ENCODE measurements at regions not wholly inside any gene's neighbourhood (a gene's known extent, or its start where the extent isn't known, plus 50 kb on each side); places are given as distances from the start of the nearest gene placed in this dataset.
"Not testable (repeated sequence)": the region's sequence is repeated elsewhere in the genome, so short reads cannot be mapped to it uniquely, and the experiment has no call there.

DNA sequence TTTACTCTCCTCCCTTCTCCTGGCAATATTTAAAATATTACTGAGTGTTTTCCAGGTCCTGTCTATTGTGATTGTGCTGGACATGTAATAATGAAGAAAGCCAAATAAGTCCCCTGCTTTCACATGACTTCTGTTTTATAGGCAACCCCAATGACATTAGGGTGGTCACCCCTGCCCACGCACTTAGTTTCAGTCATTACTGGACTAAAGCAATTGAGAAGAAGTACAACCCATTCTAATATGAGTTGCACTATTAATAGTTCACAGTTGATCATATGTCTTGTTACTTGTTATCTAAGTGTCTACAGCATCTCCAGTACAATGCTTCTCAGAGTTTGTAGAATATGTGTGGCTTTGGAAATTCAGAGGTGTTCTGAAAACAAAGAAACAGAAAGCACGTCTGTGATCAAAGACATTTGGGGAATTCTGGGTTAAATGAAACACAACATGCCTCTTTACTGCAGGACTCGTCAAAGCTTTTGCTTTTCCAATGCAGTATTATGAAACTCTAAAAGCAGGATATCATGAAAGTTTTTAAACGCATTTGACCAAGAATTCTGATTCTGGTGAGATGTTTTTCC lies 789.5 kb downstream of the DHX35 start:
- no peak overlapping the region for H3K4me3 Mint-ChIP-seq
- DNase-seq (ENCODE audit: low spot score), result no peak
- H3K27ac Mint-ChIP-seq, result no peak overlapping the region
- H3K4me1 Mint-ChIP-seq (ENCODE audit: low read depth), result no peaks in the 10 kb centered on the region
- H3K9me3 Mint-ChIP-seq, result peaks cover 38% of the 10 kb centered on the region
- H3K27me3 Mint-ChIP-seq (ENCODE audit: low read depth), result no peaks in the 10 kb centered on the region
- no peaks in the 10 kb centered on the region for H3K36me3 Mint-ChIP-seq (ENCODE audit: low read depth)

DNA sequence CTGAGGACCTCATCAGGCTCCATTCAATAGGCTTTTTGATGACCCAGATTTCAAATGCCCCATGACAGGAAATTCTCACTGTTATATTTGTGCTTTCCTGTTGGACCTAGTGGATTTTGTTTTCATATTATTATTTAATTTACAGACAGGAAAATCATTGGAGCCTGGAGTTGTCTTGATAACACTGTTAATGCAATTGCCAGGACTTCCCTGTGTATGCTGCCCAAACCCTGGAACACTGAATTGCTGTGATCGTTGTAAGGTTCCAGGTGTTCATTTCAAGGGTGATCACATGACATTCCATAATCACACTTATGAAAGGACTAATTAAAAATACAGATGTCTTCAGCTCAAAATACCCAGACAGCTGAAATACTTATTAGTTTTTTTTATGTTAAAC lies 783.2 kb downstream of the DHX35 start:
- peaks cover 24% of the 10 kb centered on the region for H3K9me3 Mint-ChIP-seq
- H3K36me3 Mint-ChIP-seq (ENCODE audit: low read depth), result no peaks in the 10 kb centered on the region
- H3K27ac Mint-ChIP-seq, result no peak overlapping the region
- H3K4me3 Mint-ChIP-seq, result no peak overlapping the region
- no peaks in the 10 kb centered on the region for H3K4me1 Mint-ChIP-seq (ENCODE audit: low read depth)
- H3K27me3 Mint-ChIP-seq (ENCODE audit: low read depth), result no peaks in the 10 kb centered on the region
- DNase-seq (ENCODE audit: low spot score), result no peak

- H3K27ac Mint-ChIP-seq, result no peak overlapping the region
- H3K9me3 Mint-ChIP-seq, result peaks cover 7% of the 10 kb centered on the region
- no peaks in the 10 kb centered on the region for H3K36me3 Mint-ChIP-seq (ENCODE audit: low read depth)
- H3K4me1 Mint-ChIP-seq (ENCODE audit: low read depth), result no peaks in the 10 kb centered on the region
- no peak for DNase-seq (ENCODE audit: low spot score)
- H3K27me3 Mint-ChIP-seq (ENCODE audit: low read depth), result no peaks in the 10 kb centered on the region
- H3K4me3 Mint-ChIP-seq, result no peak overlapping the region
Measured at GRCh38 chr20:39738651-39739050, 776.5 kb downstream of the DHX35 start.

DNA sequence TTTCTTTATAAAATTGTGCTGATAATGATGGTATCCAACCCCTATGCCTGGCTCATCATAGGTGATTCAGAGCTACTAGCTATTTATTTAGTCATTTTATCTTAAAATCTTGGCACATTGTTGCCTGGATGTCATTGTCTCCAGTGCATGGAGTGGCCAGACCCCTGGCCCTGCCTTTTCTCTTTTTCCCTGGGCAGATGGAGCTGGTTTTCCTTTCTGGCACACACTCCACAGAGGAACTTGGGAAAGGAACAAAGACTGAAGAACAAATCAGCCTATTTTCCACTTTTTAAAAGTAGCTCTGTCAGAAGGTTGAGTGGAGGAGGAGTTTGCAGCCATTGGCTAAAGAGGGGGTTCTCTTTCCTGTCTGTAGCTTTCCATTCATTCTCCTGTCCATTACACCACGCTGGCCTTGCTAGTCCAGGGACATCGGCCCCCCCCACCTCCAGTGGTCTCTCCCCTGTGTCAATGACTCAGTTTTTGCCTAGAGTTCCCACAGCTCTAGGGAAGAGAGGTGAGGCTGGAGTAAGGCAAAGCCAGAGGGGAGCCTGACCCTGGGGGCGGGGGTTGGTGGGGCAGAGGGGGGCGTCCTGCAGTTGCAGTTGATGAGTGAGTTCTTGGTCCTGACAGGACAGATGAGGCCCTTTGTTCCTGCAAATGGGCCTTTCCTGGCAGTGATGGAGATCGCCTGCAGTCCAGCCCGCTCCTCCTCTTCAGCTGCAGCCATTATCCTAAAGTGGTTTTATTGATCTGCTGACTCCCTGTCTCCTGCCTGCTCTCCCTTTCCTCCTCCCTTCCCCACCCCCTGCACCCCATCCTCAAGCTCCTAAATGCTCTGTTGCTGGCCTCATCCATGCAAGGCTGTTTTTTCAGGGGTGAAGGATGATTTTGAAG lies 774.5 kb downstream of the DHX35 start:
- no peaks in the 10 kb centered on the region for H3K27me3 Mint-ChIP-seq (ENCODE audit: low read depth)
- H3K4me3 Mint-ChIP-seq, result no peak overlapping the region
- no peaks in the 10 kb centered on the region for H3K4me1 Mint-ChIP-seq (ENCODE audit: low read depth)
- peaks cover 21% of the 10 kb centered on the region for H3K9me3 Mint-ChIP-seq
- no peak for DNase-seq (ENCODE audit: low spot score)
- H3K36me3 Mint-ChIP-seq (ENCODE audit: low read depth), result no peaks in the 10 kb centered on the region
- H3K27ac Mint-ChIP-seq, result no peak overlapping the region

DNA sequence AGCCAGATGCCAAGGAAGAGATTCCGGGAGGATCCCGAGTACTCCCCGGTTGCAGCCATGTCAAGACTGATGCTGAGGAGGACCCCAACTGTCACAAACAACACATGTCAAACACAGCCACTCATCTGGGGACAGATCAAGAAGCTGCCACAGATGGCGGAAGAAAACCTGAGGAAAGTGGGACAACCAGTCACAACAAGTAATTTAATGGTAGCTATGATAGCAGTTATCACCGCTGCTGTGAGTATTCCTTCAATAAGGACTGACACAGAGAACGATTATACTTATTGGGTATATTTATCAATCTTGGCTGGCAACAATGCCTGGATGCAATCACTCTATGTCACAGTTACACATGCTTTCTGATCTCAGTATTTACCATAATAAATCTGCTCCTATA lies 763.4 kb downstream of the DHX35 start:
- H3K27me3 Mint-ChIP-seq (ENCODE audit: low read depth); DNase-seq (ENCODE audit: low spot score); H3K27ac Mint-ChIP-seq; H3K4me3 Mint-ChIP-seq; H3K4me1 Mint-ChIP-seq (ENCODE audit: low read depth); H3K36me3 Mint-ChIP-seq (ENCODE audit: low read depth): not testable (repeated sequence)
- H3K9me3 Mint-ChIP-seq, result peaks cover 40% of the 10 kb centered on the region

- Mint-ChIP-seq H3K4me3 (no peak overlapping the region), H3K4me1 (ENCODE audit: low read depth) (no peaks in the 10 kb centered on the region), H3K27me3 (ENCODE audit: low read depth) (no peaks in the 10 kb centered on the region), H3K36me3 (ENCODE audit: low read depth) (no peaks in the 10 kb centered on the region), H3K27ac (no peak overlapping the region), H3K9me3 (peaks cover 11% of the 10 kb centered on the region)
- no peak for DNase-seq (ENCODE audit: low spot score)
Measured at GRCh38 chr20:39719293-39719692, 757.1 kb downstream of the DHX35 start.

GRCh38 chr20:39717936-39718335 lies 755.8 kb downstream of the DHX35 start:
- H3K9me3 Mint-ChIP-seq, result peaks cover 18% of the 10 kb centered on the region
- H3K36me3 Mint-ChIP-seq (ENCODE audit: low read depth), result no peaks in the 10 kb centered on the region
- no peak overlapping the region for H3K27ac Mint-ChIP-seq
- no peaks in the 10 kb centered on the region for H3K27me3 Mint-ChIP-seq (ENCODE audit: low read depth)
- DNase-seq (ENCODE audit: low spot score), result no peak
- H3K4me3 Mint-ChIP-seq, result no peak overlapping the region
- H3K4me1 Mint-ChIP-seq (ENCODE audit: low read depth), result no peaks in the 10 kb centered on the region

- DNase-seq (ENCODE audit: low spot score), result no peak
- Mint-ChIP-seq H3K9me3 (peaks cover 15% of the 10 kb centered on the region), H3K4me3 (no peak overlapping the region), H3K36me3 (ENCODE audit: low read depth) (no peaks in the 10 kb centered on the region), H3K4me1 (ENCODE audit: low read depth) (no peaks in the 10 kb centered on the region), H3K27ac (no peak overlapping the region), H3K27me3 (ENCODE audit: low read depth) (no peaks in the 10 kb centered on the region)
Measured at GRCh38 chr20:39716796-39717341, 754.7 kb downstream of the DHX35 start.

DNA sequence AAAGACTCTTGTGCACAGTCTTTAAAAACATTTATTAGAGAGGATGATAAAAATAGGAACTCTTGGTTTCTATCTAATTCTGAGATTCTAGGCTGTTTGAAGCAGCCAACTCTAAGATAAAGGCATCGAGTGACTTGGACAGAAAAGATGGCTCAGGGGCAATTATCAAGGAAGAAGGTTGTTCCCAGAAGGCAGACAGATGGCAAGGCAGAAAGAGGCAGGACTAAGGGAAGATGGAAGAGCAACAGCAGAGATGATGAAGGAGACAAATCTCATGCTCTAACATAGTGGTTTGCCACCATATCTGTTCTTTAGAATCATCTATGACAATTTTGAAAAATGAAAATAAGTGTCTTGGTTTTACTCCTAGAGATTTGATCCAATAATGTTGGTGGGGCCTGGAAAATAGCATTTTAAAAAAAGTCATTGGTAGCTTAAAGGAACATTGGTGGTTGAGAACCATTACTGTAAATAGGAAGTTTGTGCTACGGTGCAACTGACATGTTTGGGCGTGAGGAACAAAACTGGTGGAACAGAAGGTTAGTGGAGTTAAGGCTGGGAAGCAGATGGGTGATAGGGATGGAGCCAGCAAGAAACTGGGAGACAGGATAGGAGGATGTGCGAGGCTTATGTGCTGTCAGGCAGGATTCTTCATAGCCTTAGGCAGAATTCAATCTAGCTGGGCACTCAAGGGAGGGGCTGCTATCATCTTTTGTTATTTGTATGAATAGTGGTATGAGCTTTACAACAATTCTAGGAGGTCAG lies 751.1 kb downstream of the DHX35 start:
- no peak overlapping the region for H3K27ac Mint-ChIP-seq
- no peaks in the 10 kb centered on the region for H3K4me1 Mint-ChIP-seq (ENCODE audit: low read depth)
- H3K27me3 Mint-ChIP-seq (ENCODE audit: low read depth), result no peaks in the 10 kb centered on the region
- H3K9me3 Mint-ChIP-seq, result peaks cover 7% of the 10 kb centered on the region
- no peak overlapping the region for H3K4me3 Mint-ChIP-seq
- no peaks in the 10 kb centered on the region for H3K36me3 Mint-ChIP-seq (ENCODE audit: low read depth)
- DNase-seq (ENCODE audit: low spot score), result no peak

GRCh38 chr20:39706184-39706663 lies 744.1 kb downstream of the DHX35 start:
- Mint-ChIP-seq H3K9me3 (no peaks in the 10 kb centered on the region), H3K4me3 (no peak overlapping the region), H3K27me3 (ENCODE audit: low read depth) (no peaks in the 10 kb centered on the region), H3K27ac (no peak overlapping the region), H3K4me1 (ENCODE audit: low read depth) (no peaks in the 10 kb centered on the region), H3K36me3 (ENCODE audit: low read depth) (no peaks in the 10 kb centered on the region)
- DNase-seq (ENCODE audit: low spot score), result no peak

GRCh38 chr20:39705032-39705431 lies 742.9 kb downstream of the DHX35 start:
- H3K4me1 Mint-ChIP-seq (ENCODE audit: low read depth), result no peaks in the 10 kb centered on the region
- H3K27ac Mint-ChIP-seq, result no peak overlapping the region
- peaks cover 5% of the 10 kb centered on the region for H3K9me3 Mint-ChIP-seq
- H3K36me3 Mint-ChIP-seq (ENCODE audit: low read depth), result no peaks in the 10 kb centered on the region
- no peak overlapping the region for H3K4me3 Mint-ChIP-seq
- no peak for DNase-seq (ENCODE audit: low spot score)
- no peaks in the 10 kb centered on the region for H3K27me3 Mint-ChIP-seq (ENCODE audit: low read depth)

- H3K4me3 Mint-ChIP-seq; H3K9me3 Mint-ChIP-seq; H3K27ac Mint-ChIP-seq; H3K4me1 Mint-ChIP-seq (ENCODE audit: low read depth); H3K27me3 Mint-ChIP-seq (ENCODE audit: low read depth); H3K36me3 Mint-ChIP-seq (ENCODE audit: low read depth); DNase-seq (ENCODE audit: low spot score): not testable (repeated sequence)
Measured at GRCh38 chr20:39703357-39703756, 741.2 kb downstream of the DHX35 start.

DNA sequence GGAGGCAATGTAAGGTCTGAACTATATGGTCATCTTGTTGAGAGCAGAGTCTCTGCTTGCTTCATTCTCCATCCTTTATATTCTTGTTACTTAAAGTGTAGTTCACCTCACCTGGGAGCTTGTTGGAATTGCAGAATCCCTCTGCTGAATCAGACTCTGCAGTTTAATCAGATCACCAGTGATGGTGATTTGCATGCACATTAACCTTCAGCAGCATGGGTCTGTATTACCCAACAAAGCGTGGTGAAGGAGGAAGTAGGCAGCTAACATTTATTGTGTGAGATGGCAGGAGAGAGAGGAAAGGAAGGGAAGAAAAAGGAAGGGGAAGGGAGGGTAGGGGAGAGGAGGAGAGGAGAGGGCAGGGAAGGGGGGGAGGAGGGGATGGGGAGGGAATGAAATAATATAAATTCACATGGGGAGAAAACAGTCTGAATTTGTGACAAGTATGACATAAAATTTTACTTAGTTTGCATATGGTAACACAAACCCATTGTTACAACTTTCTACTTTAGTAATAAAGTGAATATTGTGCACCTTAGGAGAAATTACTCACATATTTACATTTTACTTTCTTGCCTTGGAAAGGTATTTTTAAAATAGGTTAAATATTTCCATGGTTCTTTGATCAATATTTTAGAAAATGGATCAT lies 740.7 kb downstream of the DHX35 start:
- no peak for DNase-seq (ENCODE audit: low spot score)
- H3K4me3 Mint-ChIP-seq, result no peak overlapping the region
- no peaks in the 10 kb centered on the region for H3K27me3 Mint-ChIP-seq (ENCODE audit: low read depth)
- H3K36me3 Mint-ChIP-seq (ENCODE audit: low read depth), result no peaks in the 10 kb centered on the region
- no peaks in the 10 kb centered on the region for H3K4me1 Mint-ChIP-seq (ENCODE audit: low read depth)
- peaks cover 5% of the 10 kb centered on the region for H3K9me3 Mint-ChIP-seq
- H3K27ac Mint-ChIP-seq, result no peak overlapping the region

All from T-helper 2 cell treated with Interferon-gamma antibody and Interleukin-4, amounts not matched to agents 5 μg/mL and 100 μg/mL, for 36 hours (primary cell).